Right kidney (tissue), 1 donor: ENCODE measurements at regions not wholly inside any gene's neighbourhood (a gene's known extent, or its start where the extent isn't known, plus 50 kb on each side); places are given as distances from the start of the nearest gene placed in this dataset.

Experiments
- DNase-seq: peaks from one replicate; pipeline ENCODE4 v3.0.0-alpha.2; 2016

GRCh38 chr20:24334830-24335229 is 134.6 kb upstream of the SYNDIG1 start:
- no peak for DNase-seq

- DNase-seq = no peak
These were observed 136.5 kb upstream of the SYNDIG1 start for GRCh38 chr20:24332956-24333355.

- no peak for DNase-seq
These were observed 137.5 kb upstream of the SYNDIG1 start for GRCh38 chr20:24331939-24332338.

GRCh38 chr20:24328901-24329300 is 140.5 kb upstream of the SYNDIG1 start:
- no peak for DNase-seq

GRCh38 chr20:24321973-24322372 is 147.5 kb upstream of the SYNDIG1 start:
- DNase-seq = no peak

GRCh38 chr20:24318569-24319352 is 150.7 kb upstream of the SYNDIG1 start:
- no peak for DNase-seq

- DNase-seq = no peak
These were observed 152.2 kb upstream of the SYNDIG1 start for GRCh38 chr20:24317224-24317623.

- DNase-seq = no peak
These were observed 152.7 kb upstream of the SYNDIG1 start for GRCh38 chr20:24316731-24317130.

- DNase-seq = no peak
These were observed 155.4 kb upstream of the SYNDIG1 start for GRCh38 chr20:24314053-24314452.

GRCh38 chr20:24309596-24309995 is 159.8 kb upstream of the SYNDIG1 start:
- no peak for DNase-seq

GRCh38 chr20:24305371-24305770 is 164.1 kb upstream of the SYNDIG1 start:
- no peak for DNase-seq

- DNase-seq = no peak
These were observed 165.1 kb upstream of the SYNDIG1 start for GRCh38 chr20:24304291-24304690.

- no peak for DNase-seq
These were observed 165.8 kb upstream of the SYNDIG1 start for GRCh38 chr20:24303393-24304170.

GRCh38 chr20:24297993-24298392 is 171.4 kb upstream of the SYNDIG1 start:
- DNase-seq = no peak

GRCh38 chr20:24296477-24297261 is 172.8 kb upstream of the SYNDIG1 start:
- no peak for DNase-seq

GRCh38 chr20:24291014-24291413 is 178.4 kb upstream of the SYNDIG1 start:
- DNase-seq = no peak

GRCh38 chr20:24289737-24290481 is 179.5 kb upstream of the SYNDIG1 start:
- no peak for DNase-seq

- DNase-seq = no peak
These were observed 186.2 kb upstream of the SYNDIG1 start for GRCh38 chr20:24283186-24283585.

- DNase-seq = no peak
These were observed 192.2 kb upstream of the SYNDIG1 start for GRCh38 chr20:24277196-24277595.

GRCh38 chr20:24275946-24276705 is 193.3 kb upstream of the SYNDIG1 start:
- DNase-seq = no peak

- DNase-seq = no peak
These were observed 196.2 kb upstream of the SYNDIG1 start for GRCh38 chr20:24273251-24273650.
